Esophagus (tissue), 2 donors: ENCODE measurements at regions not wholly inside any gene's neighbourhood (a gene's known extent, or its start where the extent isn't known, plus 50 kb on each side); places are given as distances from the start of the nearest gene placed in this dataset.

Experiments used
- H3K27ac ChIP-seq, 2 donors: one replicate each; pipeline ENCODE4 v1.5.1; 2013; ENCODE audit warnings: low read depth in 2 of 2, mild to moderate bottlenecking in 2 of 2, inconsistent platforms in 1 of 2, low read length in 1 of 2, moderate library complexity in 1 of 2
- H3K27me3 ChIP-seq, 2 donors: one replicate each; pipeline ENCODE4 v1.6.1; 2013; ENCODE audit warnings: low read length in 2 of 2, control low read depth in 1 of 2, mild to moderate bottlenecking in 1 of 2; ENCODE audit not compliant: insufficient read depth in 2 of 2, control insufficient read depth in 1 of 2
- H3K36me3 ChIP-seq, 2 donors: one replicate each; pipeline ENCODE4 v1.6.1; 2013; ENCODE audit warnings: low read length in 1 of 2; ENCODE audit not compliant: control insufficient read depth in 2 of 2, insufficient read depth in 2 of 2
- H3K4me1 ChIP-seq, 2 donors: one replicate each; pipeline ENCODE4 v1.6.1; 2013; ENCODE audit warnings: low read length in 1 of 2; ENCODE audit not compliant: control insufficient read depth in 2 of 2, insufficient read depth in 2 of 2
- H3K4me3 ChIP-seq, 2 donors: one replicate each; pipeline ENCODE4 v1.5.1; 2013; ENCODE audit warnings: low read length in 2 of 2, mild to moderate bottlenecking in 2 of 2, low read depth in 1 of 2, moderate library complexity in 1 of 2
- H3K9me3 ChIP-seq, 2 donors: one replicate each; pipeline ENCODE4 v1.6.1; 2013; ENCODE audit warnings: mild to moderate bottlenecking in 2 of 2, low read depth in 1 of 2, low read length in 1 of 2, moderate library complexity in 1 of 2; ENCODE audit not compliant: control insufficient read depth in 2 of 2, insufficient read depth in 1 of 2
- WGBS, 2 donors: extraction: QIAGEN DNeasy Blood & Tissue Kit; methylation state at CpG; one replicate each; pipeline ENCODE4 v1.1.7; 2013; 5-methylcytosine and 5-hydroxymethylcytosine counted together
- donor health status: healthy with polysubstance abuse.
- donor health status: Bipolar disorder and iron deficiency.

- Histone ChIP-seq H3K4me1 (no peaks in the 10 kb centered on the region), H3K36me3 (no peaks in the 10 kb centered on the region), H3K27ac (no peak overlapping the region), H3K27me3 (peaks cover 0 to under 1% of the 10 kb centered on the region in 2 donors), H3K4me3 (no peak overlapping the region), H3K9me3 (no peaks in the 10 kb centered on the region)
- 43 to 57% methylated on average over 1 of the region's 1 CpG for WGBS, 2 donors
These were observed 80.1 kb downstream of the PJA1 start for GRCh38 chrX:69085151-69085550.

GRCh38 chrX:69083801-69084200, 81.5 kb downstream of the PJA1 start:
- Histone ChIP-seq H3K27ac (no peak overlapping the region), H3K27me3 (no peaks in the 10 kb centered on the region), H3K36me3 (no peaks in the 10 kb centered on the region), H3K9me3 (no peaks in the 10 kb centered on the region), H3K4me1 (no peaks in the 10 kb centered on the region), H3K4me3 (no peak overlapping the region)
- whole genome bisulfite sequencing, 2 donors = 60 to 82% methylated on average over 4 of the region's 4 CpGs

GRCh38 chrX:69083361-69083760, 81.9 kb downstream of the PJA1 start:
- H3K4me1 ChIP-seq = no peaks in the 10 kb centered on the region
- WGBS, 2 donors = 83 to 85% methylated on average over 3 of the region's 3 CpGs
- no peak overlapping the region for H3K4me3 ChIP-seq
- H3K9me3 ChIP-seq = no peaks in the 10 kb centered on the region
- H3K27me3 ChIP-seq = no peaks in the 10 kb centered on the region
- no peaks in the 10 kb centered on the region for H3K36me3 ChIP-seq
- no peak overlapping the region for H3K27ac ChIP-seq

GRCh38 chrX:69082753-69083150, 82.5 kb downstream of the PJA1 start:
- Histone ChIP-seq H3K36me3 (no peaks in the 10 kb centered on the region), H3K27ac (no peak overlapping the region), H3K4me3 (no peak overlapping the region), H3K27me3 (no peaks in the 10 kb centered on the region), H3K9me3 (no peaks in the 10 kb centered on the region), H3K4me1 (no peaks in the 10 kb centered on the region)
- 71 to 84% methylated on average over 7 of the region's 7 CpGs for WGBS, 2 donors

GRCh38 chrX:69082055-69082752, 83.0 kb downstream of the PJA1 start:
- Histone ChIP-seq H3K4me1 (no peaks in the 10 kb centered on the region), H3K27ac (no peak overlapping the region), H3K27me3 (no peaks in the 10 kb centered on the region), H3K9me3 (no peaks in the 10 kb centered on the region), H3K36me3 (no peaks in the 10 kb centered on the region), H3K4me3 (no peak overlapping the region)
- WGBS, 2 donors = 51 to 73% methylated on average over 10 of the region's 10 CpGs

GRCh38 chrX:69080855-69081465, 84.3 kb downstream of the PJA1 start:
- 67 to 72% methylated on average over 15 of the region's 15 CpGs for WGBS, 2 donors
- H3K27me3 ChIP-seq = no peaks in the 10 kb centered on the region
- no peak overlapping the region for H3K4me3 ChIP-seq
- no peak overlapping the region for H3K27ac ChIP-seq
- no peaks in the 10 kb centered on the region for H3K9me3 ChIP-seq
- H3K36me3 ChIP-seq = no peaks in the 10 kb centered on the region
- H3K4me1 ChIP-seq = no peaks in the 10 kb centered on the region

GRCh38 chrX:69079268-69079667, 86.0 kb downstream of the PJA1 start:
- Histone ChIP-seq H3K4me3 (no peak overlapping the region), H3K4me1 (no peaks in the 10 kb centered on the region), H3K9me3 (no peaks in the 10 kb centered on the region), H3K27ac (no peak overlapping the region), H3K27me3 (no peaks in the 10 kb centered on the region), H3K36me3 (no peaks in the 10 kb centered on the region)
- WGBS, 2 donors = 88 to 89% methylated on average over 5 of the region's 5 CpGs

GRCh38 chrX:69077895-69078455, 87.3 kb downstream of the PJA1 start:
- WGBS, 2 donors = 58 to 87% methylated on average over 6 of the region's 6 CpGs
- Histone ChIP-seq H3K4me1 (no peaks in the 10 kb centered on the region), H3K4me3 (no peak overlapping the region), H3K36me3 (no peaks in the 10 kb centered on the region), H3K27ac (no peak overlapping the region), H3K9me3 (no peaks in the 10 kb centered on the region), H3K27me3 (no peaks in the 10 kb centered on the region)

- no peaks in the 10 kb centered on the region for H3K27me3 ChIP-seq
- H3K27ac ChIP-seq = no peak overlapping the region
- no peak overlapping the region for H3K4me3 ChIP-seq
- 78 to 96% methylated on average over 2 of the region's 2 CpGs for WGBS, 2 donors
- H3K36me3 ChIP-seq = no peaks in the 10 kb centered on the region
- H3K9me3 ChIP-seq = no peaks in the 10 kb centered on the region
- H3K4me1 ChIP-seq = no peaks in the 10 kb centered on the region
These were observed 89.2 kb downstream of the PJA1 start for GRCh38 chrX:69076088-69076487.

GRCh38 chrX:69074726-69075125, 90.5 kb downstream of the PJA1 start:
- no peak overlapping the region for H3K27ac ChIP-seq
- no peak overlapping the region for H3K4me3 ChIP-seq
- H3K9me3 ChIP-seq = no peaks in the 10 kb centered on the region
- WGBS, 2 donors = 76 to 90% methylated on average over 3 of the region's 3 CpGs
- no peaks in the 10 kb centered on the region for H3K36me3 ChIP-seq
- H3K4me1 ChIP-seq = no peaks in the 10 kb centered on the region
- H3K27me3 ChIP-seq = no peaks in the 10 kb centered on the region
